ENCODE measurements at regions not wholly inside any gene's neighbourhood (a gene's known extent, or its start where the extent isn't known, plus 50 kb on each side); places are given as distances from the start of the nearest gene placed in this dataset.

- H3K27ac ChIP-seq = no peak overlapping the region
- no peak for TF ChIP-seq ZFX (IDR thresholded peaks at IDR 0.05)
Observed at GRCh38 chr6:119524410-119524809, 174.8 kb upstream of the MAN1A1 start.

- TF ChIP-seq ZFX (IDR thresholded peaks at IDR 0.05) (no peak), CTCF (conservative IDR thresholded peaks at IDR 0.05) (no peak)
- no peak overlapping the region for H3K27ac ChIP-seq
Observed at GRCh38 chr6:119523556-119523955, 174.0 kb upstream of the MAN1A1 start.

GRCh38 chr6:119521251-119521650 lies 171.7 kb upstream of the MAN1A1 start:
- H3K27ac ChIP-seq = no peak overlapping the region
- no peak for TF ChIP-seq ZFX (IDR thresholded peaks at IDR 0.05)
- TF ChIP-seq CTCF (conservative IDR thresholded peaks at IDR 0.05) = no peak

- no peak overlapping the region for H3K27ac ChIP-seq
- TF ChIP-seq ZFX (IDR thresholded peaks at IDR 0.05) (no peak), CTCF (conservative IDR thresholded peaks at IDR 0.05) (no peak)
Observed at GRCh38 chr6:119517428-119517827, 167.9 kb upstream of the MAN1A1 start.

- TF ChIP-seq ZFX (IDR thresholded peaks at IDR 0.05) (no peak), CTCF (conservative IDR thresholded peaks at IDR 0.05) (no peak)
Observed at GRCh38 chr6:119514345-119514744, 164.8 kb upstream of the MAN1A1 start.

GRCh38 chr6:119511024-119511423 lies 161.5 kb upstream of the MAN1A1 start:
- H3K27ac ChIP-seq = no peak overlapping the region
- no peak for TF ChIP-seq ZFX (IDR thresholded peaks at IDR 0.05)
- no peak for TF ChIP-seq CTCF (conservative IDR thresholded peaks at IDR 0.05)

More at GRCh38 chr6:119514345-119514744, 164.8 kb upstream of the MAN1A1 start:
- no peak overlapping the region for H3K27ac ChIP-seq

GRCh38 chr6:119510246-119510645 lies 160.7 kb upstream of the MAN1A1 start:
- no peak overlapping the region for H3K27ac ChIP-seq
- no peak for TF ChIP-seq CTCF (conservative IDR thresholded peaks at IDR 0.05)
- TF ChIP-seq ZFX (IDR thresholded peaks at IDR 0.05) = no peak

- TF ChIP-seq ZFX (IDR thresholded peaks at IDR 0.05) (no peak), CTCF (conservative IDR thresholded peaks at IDR 0.05) (no peak)
- no peak overlapping the region for H3K27ac ChIP-seq
Observed at GRCh38 chr6:119506631-119507174, 157.1 kb upstream of the MAN1A1 start.

Measured in C4-2B (cell line).